CD14-positive monocyte (primary cell): ENCODE measurements at regions not wholly inside any gene's neighbourhood (a gene's known extent, or its start where the extent isn't known, plus 50 kb on each side); places are given as distances from the start of the nearest gene placed in this dataset.

Experiments used
- DNase-seq, 3 donors: peaks; one replicate each; pipeline ENCODE4 v3.0.0-alpha.2; 2011 to 2022
- H2AFZ ChIP-seq: 2 replicates; pipeline ENCODE4 v1.6.0; 2012; ENCODE audit warnings: mild to moderate bottlenecking, low read depth, low read length, inconsistent platforms; ENCODE audit not compliant: insufficient read depth, poor library complexity, severe bottlenecking
- H3K27ac ChIP-seq, 2 donors: 1 replicate in 1 of 2; 2 replicates in 1 of 2; pipeline ENCODE4 v1.5.1; 2012 to 2013; ENCODE audit warnings: low read length in 2 of 2, control low read depth in 1 of 2, inconsistent platforms in 1 of 2, low read depth in 1 of 2, mild to moderate bottlenecking in 1 of 2
- H3K27me3 ChIP-seq, 2 donors: one replicate each; pipeline versions ENCODE4 v1.6.0 to v1.6.1; 2011 to 2013; ENCODE audit warnings: low read length in 2 of 2; ENCODE audit not compliant: control insufficient read depth in 2 of 2, insufficient read depth in 2 of 2
- H3K36me3 ChIP-seq, 2 donors: replicated peaks in 1 of 2; 1 replicate in 1 of 2; 2 replicates in 1 of 2; pipeline versions ENCODE4 v1.5.1 to v1.6.1; 2012 to 2013; ENCODE audit warnings: low read length in 2 of 2, control low read depth in 1 of 2, inconsistent platforms in 1 of 2, mild to moderate bottlenecking in 1 of 2; ENCODE audit not compliant: insufficient read depth in 2 of 2, control insufficient read depth in 1 of 2
- H3K4me1 ChIP-seq, 2 donors: 1 replicate in 1 of 2; 2 replicates in 1 of 2; pipeline versions ENCODE4 v1.5.1 to v1.6.1; 2012 to 2013; ENCODE audit warnings: low read length in 2 of 2, control low read depth in 1 of 2, inconsistent platforms in 1 of 2, mild to moderate bottlenecking in 1 of 2, moderate library complexity in 1 of 2; ENCODE audit not compliant: insufficient read depth in 2 of 2, control insufficient read depth in 1 of 2
- H3K4me2 ChIP-seq: replicated peaks from 2 replicates; pipeline ENCODE3; 2012; ENCODE audit warnings: low read length, moderate library complexity, mild to moderate bottlenecking; ENCODE audit not compliant: poor library complexity, severe bottlenecking; ENCODE audit errors: extremely low read depth
- H3K4me3 ChIP-seq, 3 experiments: fragments of 200-600 bp in 1 of 3; sonication (generic) in 1 of 3; replicated peaks in 1 of 3; 1 replicate in 2 of 3; 2 replicates in 1 of 3; pipeline ENCODE4 v1.5.1; 2011 to 2013; ENCODE audit warnings: low read length in 3 of 3, mild to moderate bottlenecking in 3 of 3, control low read depth in 2 of 3, low read depth in 2 of 3, inconsistent platforms in 1 of 3, moderate library complexity in 1 of 3
- H3K79me2 ChIP-seq: 2 replicates; pipeline ENCODE4 v1.6.0; 2012; ENCODE audit warnings: mild to moderate bottlenecking, control low read depth, inconsistent platforms, low read length, moderate library complexity; ENCODE audit not compliant: insufficient read depth
- H3K9ac ChIP-seq: 2 replicates; pipeline ENCODE4 v1.6.0; 2017; ENCODE audit warnings: low read length, mild to moderate bottlenecking; ENCODE audit not compliant: insufficient read depth, poor library complexity, severe bottlenecking
- H3K9me3 ChIP-seq, 2 donors: replicated peaks in 1 of 2; 1 replicate in 1 of 2; 2 replicates in 1 of 2; pipeline versions ENCODE4 v1.5.1 to v1.6.1; 2012 to 2013; ENCODE audit warnings: low read length in 2 of 2, control low read depth in 1 of 2; ENCODE audit not compliant: control insufficient read depth in 1 of 2, insufficient read depth in 1 of 2
- H4K20me1 ChIP-seq: 2 replicates; pipeline ENCODE4 v1.6.0; 2012; ENCODE audit warnings: mild to moderate bottlenecking, low read length, control low read depth, moderate library complexity; ENCODE audit not compliant: insufficient read depth
- H3K27ac Mint-ChIP-seq, 7 donors: one replicate each; pipeline ENCODE4 v1.8.0; 2020; ENCODE audit warnings: mild to moderate bottlenecking in 7 of 7, mixed read lengths in 7 of 7, moderate library complexity in 6 of 7, inconsistent platforms in 2 of 7
- H3K27me3 Mint-ChIP-seq, 3 donors: one replicate each; pipeline ENCODE4 v1.8.0; 2021 to 2022; ENCODE audit warnings: low read depth in 3 of 3, mild to moderate bottlenecking in 3 of 3, mixed read lengths in 3 of 3, moderate library complexity in 3 of 3, inconsistent platforms in 1 of 3
- H3K36me3 Mint-ChIP-seq, 2 donors: one replicate each; pipeline ENCODE4 v1.8.0; 2020; ENCODE audit warnings: mixed read lengths in 2 of 2, inconsistent platforms in 1 of 2, mild to moderate bottlenecking in 1 of 2
- H3K4me1 Mint-ChIP-seq: one replicate; pipeline ENCODE4 v1.8.0; 2020; ENCODE audit warnings: mild to moderate bottlenecking, mixed read lengths
- H3K4me3 Mint-ChIP-seq, 2 donors: one replicate each; pipeline ENCODE4 v1.8.0; 2020; ENCODE audit warnings: mild to moderate bottlenecking in 2 of 2, mixed read lengths in 2 of 2, moderate library complexity in 1 of 2
- H3K9me3 Mint-ChIP-seq, 7 donors: one replicate each; pipeline ENCODE4 v1.8.0; 2020 to 2022; ENCODE audit warnings: mixed read lengths in 7 of 7, mild to moderate bottlenecking in 6 of 7, moderate library complexity in 6 of 7, inconsistent platforms in 2 of 7
- WGBS: methylation state at CpG from one replicate; pipeline ENCODE4 v1.1.5; 2013; ENCODE audit warnings: missing lambda C conversion rate; ENCODE audit not compliant: insufficient coverage; 5-methylcytosine and 5-hydroxymethylcytosine counted together
- intact Hi-C, 2 donors: fragments of 100-400 bp; cut with micrococcal nuclease; formaldehyde crosslinking; loops; one replicate each; pipeline versions ENCODE4 v1.15.0 to v1.15.1; 2023
- TF ChIP-seq, protein P1 (sequence below): fragments of 200-600 bp; IDR thresholded peaks from one replicate; pipeline ENCODE4 v1.8.0; 2022; ENCODE audit warnings: antibody characterized with exemption, mild to moderate bottlenecking

DNA sequence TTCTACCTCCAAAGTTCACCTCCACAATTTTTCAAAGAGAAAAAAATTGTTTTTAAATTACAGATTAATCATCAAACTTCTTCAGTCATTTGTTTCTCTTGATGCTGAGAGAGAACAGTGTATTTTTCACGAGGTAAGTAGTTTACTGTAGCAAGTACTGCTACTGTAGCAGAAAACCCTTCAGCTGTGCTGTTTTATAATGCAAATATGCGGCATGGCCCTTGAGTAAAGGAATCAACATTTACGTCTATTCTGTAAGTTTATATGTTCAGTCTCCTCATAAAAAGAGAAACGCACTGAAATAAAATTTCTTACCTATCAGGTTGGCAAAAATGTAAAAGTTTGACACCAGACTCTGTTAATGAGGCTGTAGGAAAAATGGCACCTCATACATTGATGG is 399.0 kb downstream of the NKX6-1 start:
- TF ChIP-seq, protein P1, sequence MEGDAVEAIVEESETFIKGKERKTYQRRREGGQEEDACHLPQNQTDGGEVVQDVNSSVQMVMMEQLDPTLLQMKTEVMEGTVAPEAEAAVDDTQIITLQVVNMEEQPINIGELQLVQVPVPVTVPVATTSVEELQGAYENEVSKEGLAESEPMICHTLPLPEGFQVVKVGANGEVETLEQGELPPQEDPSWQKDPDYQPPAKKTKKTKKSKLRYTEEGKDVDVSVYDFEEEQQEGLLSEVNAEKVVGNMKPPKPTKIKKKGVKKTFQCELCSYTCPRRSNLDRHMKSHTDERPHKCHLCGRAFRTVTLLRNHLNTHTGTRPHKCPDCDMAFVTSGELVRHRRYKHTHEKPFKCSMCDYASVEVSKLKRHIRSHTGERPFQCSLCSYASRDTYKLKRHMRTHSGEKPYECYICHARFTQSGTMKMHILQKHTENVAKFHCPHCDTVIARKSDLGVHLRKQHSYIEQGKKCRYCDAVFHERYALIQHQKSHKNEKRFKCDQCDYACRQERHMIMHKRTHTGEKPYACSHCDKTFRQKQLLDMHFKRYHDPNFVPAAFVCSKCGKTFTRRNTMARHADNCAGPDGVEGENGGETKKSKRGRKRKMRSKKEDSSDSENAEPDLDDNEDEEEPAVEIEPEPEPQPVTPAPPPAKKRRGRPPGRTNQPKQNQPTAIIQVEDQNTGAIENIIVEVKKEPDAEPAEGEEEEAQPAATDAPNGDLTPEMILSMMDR = no peak
- H3K36me3 Mint-ChIP-seq = no peaks in the 10 kb centered on the region
- no CpG with 5 or more reads among the region's 4 CpGs for WGBS
- Histone ChIP-seq H3K4me3 (no peak overlapping the region), H2AFZ (no peak overlapping the region), H3K27ac (no peak overlapping the region), H4K20me1 (no peaks in the 10 kb centered on the region), H3K9me3 (no peaks in the 10 kb centered on the region), H3K79me2 (no peaks in the 10 kb centered on the region), H3K36me3 (no peaks in the 10 kb centered on the region), H3K4me2 (no peak overlapping the region), H3K4me1 (no peaks in the 10 kb centered on the region), H3K9ac (no peak overlapping the region), H3K27me3 (no peaks in the 10 kb centered on the region)
- intact Hi-C loops = no loop called here
- H3K4me1 Mint-ChIP-seq = no peaks in the 10 kb centered on the region
- H3K27ac Mint-ChIP-seq = no peak overlapping the region
- DNase-seq = no peak
- H3K27me3 Mint-ChIP-seq = no peaks in the 10 kb centered on the region
- peaks cover 0 to 3% (median 0%) of the 10 kb centered on the region in 7 donors for H3K9me3 Mint-ChIP-seq
- H3K4me3 Mint-ChIP-seq = no peak overlapping the region

- WGBS = 80% methylated on average over 1 of the region's 2 CpGs
These were observed 399.5 kb downstream of the NKX6-1 start for GRCh38 chr4:84099599-84099998.

More at GRCh38 chr4:84099599-84099998, 399.5 kb downstream of the NKX6-1 start:
- H3K27ac Mint-ChIP-seq = no peak overlapping the region
- TF ChIP-seq, protein P1 = no peak
- no peaks in the 10 kb centered on the region for H4K20me1 ChIP-seq
- no peak overlapping the region for H3K4me2 ChIP-seq
- H3K4me3 ChIP-seq = no peak overlapping the region
- no peak for DNase-seq
- H3K4me1 Mint-ChIP-seq = no peaks in the 10 kb centered on the region
- H3K4me3 Mint-ChIP-seq = no peak overlapping the region
- no peaks in the 10 kb centered on the region for H3K27me3 Mint-ChIP-seq
- H3K9me3 Mint-ChIP-seq = peaks cover 0 to 3% (median 0%) of the 10 kb centered on the region in 7 donors
- H3K9ac ChIP-seq = no peak overlapping the region
- no peak overlapping the region for H3K27ac ChIP-seq
- H3K36me3 Mint-ChIP-seq = no peaks in the 10 kb centered on the region
- no peaks in the 10 kb centered on the region for H3K79me2 ChIP-seq
- H3K27me3 ChIP-seq = no peaks in the 10 kb centered on the region
- no peak overlapping the region for H2AFZ ChIP-seq
- no peaks in the 10 kb centered on the region for H3K36me3 ChIP-seq
- no peaks in the 10 kb centered on the region for H3K4me1 ChIP-seq
- intact Hi-C loops = no loop called here
- no peaks in the 10 kb centered on the region for H3K9me3 ChIP-seq
